Stimulated activated CD8-positive, alpha-beta memory T cell treated with anti-CD3 and anti-CD28 coated beads, Interleukin-7, amount 100 ng/mL, for 4 hours (primary cell): ENCODE measurements at regions not wholly inside any gene's neighbourhood (a gene's known extent, or its start where the extent isn't known, plus 50 kb on each side); places are given as distances from the start of the nearest gene placed in this dataset.
"Not testable (repeated sequence)": the region's sequence is repeated elsewhere in the genome, so short reads cannot be mapped to it uniquely, and the experiment has no call there.

Experiments used
- DNase-seq, 2 donors: peaks; one replicate each; pipeline ENCODE4 v3.0.0-alpha.2; 2020; ENCODE audit warnings: low read depth in 2 of 2

DNA sequence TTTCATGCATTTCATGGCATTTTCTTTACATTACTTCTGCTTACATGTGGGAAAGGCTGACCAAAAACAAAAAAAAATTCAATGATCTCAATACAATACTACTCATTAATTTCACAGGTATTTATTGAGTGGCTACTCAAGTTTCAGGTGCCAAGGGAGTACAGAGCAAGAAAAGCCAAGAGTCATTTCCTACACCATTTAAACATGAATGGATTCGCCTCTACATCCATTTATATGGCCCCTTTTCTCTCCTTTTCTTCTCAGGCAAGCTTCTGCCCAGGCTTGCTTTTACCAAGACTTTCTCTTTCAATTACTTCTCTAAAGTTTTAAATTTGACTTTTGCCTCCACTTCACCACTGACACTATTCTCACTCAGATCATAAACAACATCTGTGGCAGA lies 1603.1 kb upstream of the CELF4 start:
- DNase-seq, result no peak

GRCh38 chr18:39167990-39168389 lies 1602.4 kb upstream of the CELF4 start:
- no peak for DNase-seq

DNA sequence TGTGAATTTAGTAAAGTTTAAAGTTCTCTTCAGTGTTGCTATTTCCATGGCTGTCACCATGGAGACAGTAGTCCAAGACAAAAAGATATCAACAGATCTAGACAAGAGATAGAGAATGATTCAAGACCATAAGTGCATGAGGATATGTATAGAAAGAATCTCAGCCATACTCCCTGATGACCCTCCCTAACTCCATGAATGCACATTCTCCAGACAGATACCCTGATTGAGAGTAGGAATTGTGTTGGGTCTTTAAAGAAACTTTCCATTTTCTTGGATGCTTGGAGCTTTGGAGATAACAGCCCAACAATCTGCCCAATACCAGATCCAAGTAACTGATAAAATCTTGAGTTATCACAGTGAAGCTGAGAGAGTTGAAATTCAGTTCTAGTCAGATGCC lies 1601.2 kb upstream of the CELF4 start:
- DNase-seq, result no peak

DNA sequence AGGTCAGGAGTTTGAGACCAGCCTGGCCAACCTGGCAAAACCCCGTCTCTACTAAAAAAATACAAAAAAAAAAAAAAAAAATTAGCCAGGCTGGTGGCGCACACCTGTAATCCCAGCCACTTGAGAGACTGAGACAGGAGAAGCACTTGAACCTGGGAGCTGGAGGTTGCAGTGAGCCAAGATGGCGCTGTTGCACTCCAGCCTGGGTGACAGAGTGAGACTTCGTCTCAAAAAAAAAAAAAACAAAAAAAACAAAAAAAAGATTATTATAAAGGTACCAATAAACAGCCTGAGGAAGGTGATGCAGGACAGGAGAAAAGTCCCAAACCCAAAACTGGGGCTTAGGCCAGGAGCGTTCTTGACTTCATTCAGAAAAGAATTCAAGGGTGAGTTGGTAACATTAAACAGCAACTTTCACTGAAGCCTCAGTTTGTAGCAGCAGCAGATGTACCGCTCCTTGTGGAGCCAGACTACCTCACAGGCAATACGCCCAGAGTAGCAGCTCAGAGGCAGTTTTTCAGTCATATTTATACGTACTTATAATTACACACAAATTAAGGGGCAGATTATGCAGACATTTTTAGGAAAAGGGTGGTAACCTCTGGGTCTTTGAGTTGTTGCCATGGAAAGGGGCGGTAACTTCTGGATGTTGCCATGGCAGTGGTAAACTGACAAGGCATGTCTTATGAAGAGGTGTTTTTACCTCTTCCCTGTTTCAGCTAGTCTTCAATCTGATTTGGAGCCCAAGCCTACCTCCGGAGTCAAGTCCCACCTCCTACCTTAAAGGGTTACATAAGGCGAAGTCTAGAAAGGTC lies 1596.6 kb upstream of the CELF4 start:
- no peak for DNase-seq

GRCh38 chr18:39149211-39149806 lies 1583.7 kb upstream of the CELF4 start:
- no peak for DNase-seq

- DNase-seq, result no peak
Measured at GRCh38 chr18:39134255-39134654, 1568.7 kb upstream of the CELF4 start.

DNA sequence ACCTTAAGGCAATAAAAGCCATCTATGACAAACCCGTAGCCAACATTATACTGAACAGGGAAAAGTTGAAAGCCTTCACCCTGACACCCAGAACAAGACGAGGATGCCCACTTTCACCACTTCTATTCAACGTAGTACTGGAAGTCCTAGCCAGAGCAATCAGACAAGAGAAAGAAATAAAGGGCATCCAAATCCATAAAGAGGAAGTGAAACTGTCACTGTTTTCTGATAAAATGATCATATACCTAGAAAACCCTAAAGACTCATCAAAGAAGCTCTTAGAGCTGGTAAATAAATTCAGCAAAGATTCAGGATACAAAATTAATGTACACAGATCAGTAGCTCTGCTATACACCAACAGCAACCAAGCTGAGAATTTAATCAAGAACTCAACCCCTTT lies 1561.9 kb upstream of the CELF4 start:
- DNase-seq, result not testable (repeated sequence)

- no peak for DNase-seq
Measured at GRCh38 chr18:39113790-39114189, 1548.2 kb upstream of the CELF4 start.

DNA sequence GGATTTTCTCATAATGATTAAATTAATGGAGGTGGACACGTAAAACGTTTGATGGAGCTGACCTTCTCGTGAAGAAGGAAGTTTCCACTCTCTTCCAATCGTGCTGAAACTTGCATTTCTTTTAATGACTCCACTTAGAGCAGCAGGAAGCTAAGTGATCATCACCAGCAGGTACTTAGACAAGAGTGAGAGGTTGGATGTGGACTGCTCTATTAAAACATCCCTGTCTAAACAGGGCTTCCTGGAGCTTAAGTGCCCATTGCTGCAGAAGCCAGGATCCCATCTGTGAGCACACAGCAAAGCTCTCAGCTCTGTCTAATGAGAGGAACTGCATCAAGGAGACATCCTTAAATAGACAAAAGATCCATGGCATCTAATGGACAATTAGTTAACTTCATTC lies 1539.5 kb upstream of the CELF4 start:
- DNase-seq, result no peak

GRCh38 chr18:39072970-39073369 lies 1507.4 kb upstream of the CELF4 start:
- no peak for DNase-seq

DNA sequence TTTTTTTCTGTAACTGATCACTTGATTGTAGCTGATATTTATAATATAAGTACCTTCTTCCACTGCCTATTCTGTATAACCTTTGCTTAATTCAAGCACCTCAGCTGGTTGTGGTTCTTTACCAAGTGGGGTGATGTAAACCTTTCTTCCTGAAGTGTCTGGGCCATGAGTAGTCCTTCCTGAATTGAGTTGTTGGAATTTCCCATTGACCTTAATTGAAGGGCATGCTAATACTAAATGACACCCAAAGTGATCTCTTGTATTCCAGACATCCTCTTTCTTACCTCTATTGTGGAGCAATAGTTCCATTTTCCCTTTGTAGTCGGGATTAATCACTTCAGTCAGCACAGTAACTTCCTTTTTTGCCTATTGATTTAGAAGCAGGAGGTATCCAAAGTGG lies 1496.8 kb upstream of the CELF4 start:
- no peak for DNase-seq

DNA sequence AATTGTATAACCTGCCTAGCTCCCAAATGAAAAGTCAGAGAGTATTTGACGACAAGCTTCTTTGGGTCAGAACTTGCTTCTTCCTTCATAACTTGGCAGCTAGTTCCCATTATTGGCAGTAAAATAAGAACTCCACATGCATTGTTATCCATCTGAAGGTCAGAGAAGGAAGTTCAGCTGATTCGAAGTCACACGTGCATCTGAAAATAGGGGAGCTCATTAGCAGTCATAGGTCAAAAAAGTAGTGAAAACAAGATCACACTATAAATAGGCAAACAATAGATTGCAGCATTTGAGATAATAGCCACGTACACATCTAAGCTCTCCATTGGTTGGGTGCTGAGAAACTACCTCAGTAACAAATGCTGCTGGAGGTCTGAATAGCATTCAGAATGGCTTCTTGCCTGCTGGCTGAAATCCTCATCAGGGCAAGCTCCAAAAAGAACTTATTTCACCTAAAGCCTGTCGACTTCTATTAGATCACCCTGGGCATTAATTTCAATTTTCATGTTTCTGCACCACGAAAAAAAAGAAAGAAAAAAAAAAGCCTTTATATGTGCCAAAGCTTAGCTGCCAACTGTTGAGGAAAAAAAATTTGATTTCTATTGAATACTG lies 1492.9 kb upstream of the CELF4 start:
- DNase-seq, result no peak

DNA sequence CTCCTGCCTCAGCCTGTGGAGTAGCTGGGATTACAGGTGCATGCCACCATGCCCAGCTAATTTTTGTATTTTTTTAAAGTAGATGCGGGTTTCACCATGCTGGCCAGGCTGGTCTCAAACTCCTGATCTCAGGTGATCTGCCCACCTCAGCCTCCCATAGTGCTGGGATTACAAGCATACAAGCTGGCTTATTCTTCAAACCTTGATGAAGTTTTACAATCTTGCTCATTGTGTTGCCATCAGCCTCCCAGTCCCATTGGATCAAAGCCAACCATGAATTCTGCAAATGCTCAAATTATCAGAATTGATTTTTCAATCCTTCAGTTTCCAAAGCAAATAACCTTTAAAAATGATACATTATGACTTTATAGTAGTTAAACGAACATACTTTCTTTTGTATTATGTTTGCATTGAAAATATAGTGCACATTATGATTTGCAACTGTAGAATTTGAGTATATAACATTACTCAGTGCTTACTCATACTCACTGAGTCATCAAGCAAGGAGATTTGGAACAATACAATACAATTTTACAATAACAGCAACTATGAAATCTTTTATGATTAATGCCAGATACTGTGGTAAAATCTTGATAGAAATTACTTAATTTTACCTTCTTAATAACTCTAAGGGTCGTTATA lies 1491.9 kb upstream of the CELF4 start:
- no peak for DNase-seq

DNA sequence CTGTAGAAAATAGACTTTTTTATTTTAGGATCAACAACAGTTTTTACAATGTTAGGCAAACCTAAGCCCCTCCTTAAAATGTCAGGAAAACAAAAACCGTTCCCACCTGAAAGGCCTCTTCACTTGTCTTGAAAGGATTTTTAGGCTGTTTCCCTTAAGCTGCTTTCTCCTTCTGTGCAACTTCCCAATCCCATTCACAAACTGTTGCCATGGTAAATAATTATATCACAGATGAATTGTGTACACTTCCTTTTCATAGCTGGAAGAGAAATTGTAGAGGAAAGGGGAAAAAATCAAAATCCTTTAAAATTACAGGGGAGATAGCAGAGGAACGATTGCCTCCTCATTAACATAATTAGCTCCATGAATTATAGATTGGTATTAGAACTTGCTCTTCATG lies 1488.0 kb upstream of the CELF4 start:
- DNase-seq, result no peak

DNA sequence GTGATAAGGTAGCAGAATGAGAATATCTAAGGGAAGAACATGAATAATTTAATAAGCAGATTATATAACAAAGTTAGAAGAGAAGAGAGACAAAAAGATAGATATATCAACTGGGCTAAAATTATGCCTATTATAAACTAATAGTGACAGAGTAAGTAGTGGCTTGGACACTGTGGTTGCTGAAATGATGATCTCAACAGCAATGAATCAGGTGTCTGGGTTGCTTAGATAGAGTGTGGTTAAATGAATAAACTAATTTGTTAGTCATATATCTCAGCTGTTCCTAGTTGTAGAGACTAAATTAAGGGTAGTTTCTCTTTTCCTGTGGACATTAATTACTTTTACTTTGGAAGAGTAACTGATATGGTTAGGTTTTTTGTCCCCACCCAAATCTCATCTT lies 1485.4 kb upstream of the CELF4 start:
- no peak for DNase-seq

DNA sequence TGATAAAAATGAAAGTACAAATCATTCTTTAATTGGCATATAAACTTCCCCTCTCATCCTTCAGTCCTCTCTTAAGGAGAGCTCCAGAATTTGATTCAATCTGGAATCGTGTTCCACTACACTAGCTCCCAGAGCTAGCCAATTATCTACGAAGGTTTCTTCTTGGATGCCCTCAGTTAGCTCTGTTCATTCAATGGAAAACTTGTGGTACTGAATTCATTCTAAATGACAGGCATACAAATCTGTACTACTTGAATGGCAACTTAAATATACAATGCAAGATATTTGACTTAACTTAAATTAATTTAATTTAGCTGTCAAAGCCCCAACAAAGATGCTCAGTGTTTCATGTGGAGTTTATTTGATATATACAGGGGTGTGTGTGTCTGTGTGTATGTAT lies 1474.2 kb upstream of the CELF4 start:
- DNase-seq, result no peak

DNA sequence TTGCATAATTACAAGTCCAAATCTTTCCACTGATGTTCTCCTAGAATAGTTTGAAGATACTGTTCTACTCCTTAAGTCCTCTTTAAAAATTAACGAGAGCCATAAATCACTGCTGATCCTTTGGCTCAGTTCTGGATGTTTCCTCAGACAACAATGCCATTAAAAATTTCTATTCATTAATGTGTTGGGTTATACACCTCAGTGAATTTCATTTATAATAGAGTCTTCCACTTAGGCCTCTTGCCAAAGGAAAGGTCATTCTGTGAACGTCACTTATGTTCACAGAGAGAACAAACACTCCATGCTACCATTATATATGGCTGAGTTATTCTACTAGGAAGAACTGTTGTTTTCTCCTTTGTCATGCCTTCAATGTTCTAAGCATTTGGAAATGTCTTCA lies 1472.3 kb upstream of the CELF4 start:
- DNase-seq, result no peak

DNA sequence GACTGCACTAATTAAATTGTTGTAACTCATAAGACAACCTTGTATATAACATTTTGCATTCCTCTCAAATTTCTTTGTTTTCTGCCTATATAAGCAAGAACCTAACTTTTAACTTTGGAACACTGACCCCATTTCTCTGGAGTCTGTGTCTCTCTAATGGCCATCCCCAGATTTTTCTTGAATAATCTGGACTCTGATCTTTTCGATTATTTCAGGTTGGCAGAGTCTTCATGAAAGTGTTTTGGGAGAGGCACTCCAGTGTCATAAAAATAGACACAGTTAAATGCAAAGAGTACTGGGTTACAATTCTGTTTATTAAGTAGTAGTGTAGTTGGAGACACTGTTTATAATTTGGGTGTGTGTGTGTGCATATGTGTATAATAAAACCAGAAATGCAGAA lies 1467.7 kb upstream of the CELF4 start:
- no peak for DNase-seq

DNA sequence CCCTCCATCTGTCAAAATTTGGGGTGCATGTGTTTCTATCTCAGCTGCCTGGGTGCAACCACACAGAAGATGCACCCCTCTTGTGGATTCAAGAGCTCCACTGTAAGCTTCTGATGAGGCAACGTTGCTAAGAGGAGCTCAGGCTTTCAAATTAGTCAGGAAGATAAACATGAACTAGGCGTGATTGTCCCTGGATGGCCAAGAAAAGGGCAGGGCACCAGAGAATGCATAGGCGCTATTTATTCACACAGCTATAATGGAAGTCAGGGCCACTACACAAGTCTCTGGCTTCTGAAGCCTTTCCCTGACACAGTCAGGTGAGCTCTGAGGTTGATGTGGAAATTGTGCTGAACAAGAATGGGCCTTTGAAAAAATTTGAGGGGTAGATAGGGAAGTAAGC lies 1466.0 kb upstream of the CELF4 start:
- DNase-seq, result no peak

- DNase-seq, result no peak
Measured at GRCh38 chr18:39030124-39030655, 1464.6 kb upstream of the CELF4 start.

GRCh38 chr18:39025531-39025930 lies 1459.9 kb upstream of the CELF4 start:
- no peak for DNase-seq

DNA sequence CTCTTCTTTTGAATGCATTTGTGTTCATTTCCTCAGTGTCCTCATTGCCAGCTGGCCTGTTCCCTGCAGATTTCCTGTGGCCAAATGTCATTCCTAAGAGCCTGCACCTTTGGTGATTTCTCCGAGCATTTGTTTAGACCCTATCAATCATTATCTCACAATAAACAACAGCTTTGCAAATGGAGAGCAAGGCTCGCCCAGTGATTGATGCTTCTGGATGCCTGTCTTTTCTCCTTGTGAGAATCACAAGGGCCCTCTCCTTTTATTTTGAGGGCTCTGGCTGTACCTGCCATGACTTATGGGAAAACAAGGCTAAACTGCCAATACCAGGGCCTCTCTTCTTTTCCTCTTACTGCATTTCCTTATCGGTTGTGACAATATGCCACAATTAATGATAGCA lies 1454.4 kb upstream of the CELF4 start:
- no peak for DNase-seq
